Upper lobe of right lung (tissue), 1 donor: ENCODE measurements at regions not wholly inside any gene's neighbourhood (a gene's known extent, or its start where the extent isn't known, plus 50 kb on each side); places are given as distances from the start of the nearest gene placed in this dataset.

Source experiments
- ATAC-seq: fragments of 200-7000 bp; cut with Tn5 transposase; one replicate; pipeline ENCODE4 v1.9.1; 2020; ENCODE audit warnings: mild to moderate bottlenecking, moderate library complexity
- DNase-seq: peaks from one replicate; pipeline ENCODE4 v3.0.0-alpha.2; 2020
- H3K27ac ChIP-seq: fragments of 200-600 bp; one replicate; pipeline ENCODE4 v1.8.0; 2022
- H3K27me3 ChIP-seq: fragments of 200-600 bp; one replicate; pipeline ENCODE4 v1.8.0; 2022; ENCODE audit warnings: mild to moderate bottlenecking
- H3K36me3 ChIP-seq: fragments of 200-600 bp; one replicate; pipeline ENCODE4 v1.8.0; 2022
- H3K4me1 ChIP-seq: fragments of 200-600 bp; one replicate; pipeline ENCODE4 v1.8.0; 2022
- H3K4me3 ChIP-seq: fragments of 200-600 bp; one replicate; pipeline ENCODE4 v1.8.0; 2022; ENCODE audit warnings: mild to moderate bottlenecking
- H3K9me3 ChIP-seq: fragments of 200-600 bp; one replicate; pipeline ENCODE4 v1.8.0; 2022
- CTCF ChIP-seq: fragments of 200-600 bp; IDR thresholded peaks from one replicate; pipeline ENCODE4 v1.8.0; 2022; ENCODE audit warnings: antibody characterized with exemption
- intact Hi-C: fragments of 100-400 bp; cut with DNase I; formaldehyde crosslinking; loops from one replicate; pipeline ENCODE4 v1.11.0; 2022
- donor health status: DM: no; HTN: yes; CAD: no; lungs with severe emphysema.

- ATAC-seq (no peak), DNase-seq (no peak)
- no peaks in the 10 kb centered on the region for H3K36me3 ChIP-seq
- no peak overlapping the region for H3K27ac ChIP-seq
- no peak overlapping the region for H3K4me3 ChIP-seq
- TF ChIP-seq CTCF: no peak
- H3K9me3 ChIP-seq: no peaks in the 10 kb centered on the region
- peaks cover 15% of the 10 kb centered on the region for H3K4me1 ChIP-seq
- H3K27me3 ChIP-seq: no peaks in the 10 kb centered on the region
- intact Hi-C loops: no loop called here
Observed at GRCh38 chr9:99366183-99366582, 144.1 kb downstream of the SEC61B start.

GRCh38 chr9:99366621-99367020 is 144.5 kb downstream of the SEC61B start:
- intact Hi-C loops: no loop called here
- H3K4me3 ChIP-seq: no peak overlapping the region
- no peaks in the 10 kb centered on the region for H3K27me3 ChIP-seq
- H3K27ac ChIP-seq: no peak overlapping the region
- no peaks in the 10 kb centered on the region for H3K36me3 ChIP-seq
- DNase-seq (no peak), ATAC-seq (no peak)
- H3K4me1 ChIP-seq: peaks cover 15% of the 10 kb centered on the region
- no peaks in the 10 kb centered on the region for H3K9me3 ChIP-seq
- TF ChIP-seq CTCF: no peak

- intact Hi-C loops: no loop called here
- no peak for TF ChIP-seq CTCF
- Histone ChIP-seq H3K4me3 (peak overlapping the region; percentile 32), H3K9me3 (no peaks in the 10 kb centered on the region), H3K27me3 (no peaks in the 10 kb centered on the region), H3K27ac (peak overlapping the region; percentile 49), H3K4me1 (peaks cover 15% of the 10 kb centered on the region), H3K36me3 (no peaks in the 10 kb centered on the region)
- DNase-seq: no peak
- peak; percentile 69 for ATAC-seq
Observed at GRCh38 chr9:99368341-99369326, 146.6 kb downstream of the SEC61B start.

GRCh38 chr9:99369327-99369722 is 147.2 kb downstream of the SEC61B start:
- H3K27ac ChIP-seq: no peak overlapping the region
- ATAC-seq: no peak
- DNase-seq: no peak
- TF ChIP-seq CTCF: no peak
- H3K27me3 ChIP-seq: no peaks in the 10 kb centered on the region
- no peaks in the 10 kb centered on the region for H3K36me3 ChIP-seq
- H3K9me3 ChIP-seq: no peaks in the 10 kb centered on the region
- H3K4me1 ChIP-seq: peaks cover 15% of the 10 kb centered on the region
- no peak overlapping the region for H3K4me3 ChIP-seq
- intact Hi-C loops: no loop called here

GRCh38 chr9:99370376-99370775 is 148.3 kb downstream of the SEC61B start:
- Histone ChIP-seq H3K4me1 (peaks cover 15% of the 10 kb centered on the region), H3K9me3 (no peaks in the 10 kb centered on the region), H3K36me3 (no peaks in the 10 kb centered on the region), H3K27me3 (no peaks in the 10 kb centered on the region), H3K4me3 (no peak overlapping the region), H3K27ac (no peak overlapping the region)
- intact Hi-C loops: no loop called here
- TF ChIP-seq CTCF: no peak
- ATAC-seq: no peak
- DNase-seq: no peak
